H9 (cell line): ENCODE measurements at regions not wholly inside any gene's neighbourhood (a gene's known extent, or its start where the extent isn't known, plus 50 kb on each side); places are given as distances from the start of the nearest gene placed in this dataset.
A peak's percentile ranks its signal among the peaks of the same experiment; 100 is the strongest.

Experiments used
- DNase-seq: peaks from one replicate; pipeline ENCODE4 v3.0.0-alpha.2; 2017
- H2AFZ ChIP-seq: one replicate; pipeline ENCODE4 v1.6.1; 2013; ENCODE audit warnings: mild to moderate bottlenecking, low read length, control low read depth, moderate library complexity
- H2AK5ac ChIP-seq: 2 replicates; pipeline ENCODE4 v1.6.1; 2013; ENCODE audit warnings: low read length, control low read depth, mixed read lengths; ENCODE audit not compliant: insufficient read length
- H2BK120ac ChIP-seq: one replicate; pipeline ENCODE4 v1.6.1; 2013; ENCODE audit warnings: low read depth, mild to moderate bottlenecking, low read length, control low read depth, inconsistent platforms; ENCODE audit not compliant: poor library complexity, severe bottlenecking
- H2BK12ac ChIP-seq: 2 replicates; pipeline ENCODE4 v1.6.1; 2013; ENCODE audit warnings: low read length, control low read depth, mixed read lengths, low read depth; ENCODE audit not compliant: insufficient read length
- H2BK15ac ChIP-seq: 2 replicates; pipeline ENCODE4 v1.6.1; 2013; ENCODE audit warnings: low read depth, low read length, control low read depth
- H2BK20ac ChIP-seq: one replicate; pipeline ENCODE4 v1.6.1; 2013; ENCODE audit warnings: low read depth, mild to moderate bottlenecking, low read length, control low read depth, inconsistent platforms; ENCODE audit not compliant: poor library complexity, severe bottlenecking
- H2BK5ac ChIP-seq: 2 replicates; pipeline ENCODE4 v1.6.1; 2013; ENCODE audit warnings: low read length, control low read depth, mixed read lengths; ENCODE audit not compliant: insufficient read length
- H3K14ac ChIP-seq: 2 replicates; pipeline ENCODE4 v1.6.1; 2013; ENCODE audit warnings: low read length, control low read depth; ENCODE audit not compliant: insufficient read depth
- H3K18ac ChIP-seq: 2 replicates; pipeline ENCODE4 v1.6.1; 2013; ENCODE audit warnings: low read depth, mild to moderate bottlenecking, mixed read lengths, low read length, control low read depth; ENCODE audit not compliant: insufficient read length
- H3K23ac ChIP-seq: 2 replicates; pipeline ENCODE4 v1.6.1; 2013; ENCODE audit warnings: low read length, control low read depth, mixed read lengths, low read depth; ENCODE audit not compliant: insufficient read length
- H3K23me2 ChIP-seq: 2 replicates; pipeline ENCODE4 v1.6.1; 2013; ENCODE audit warnings: low read depth, mild to moderate bottlenecking, mixed read lengths, low read length, control low read depth; ENCODE audit not compliant: insufficient read length, poor library complexity, severe bottlenecking
- H3K27ac ChIP-seq: 2 replicates; pipeline ENCODE4 v1.5.1; 2013; ENCODE audit warnings: low read length, control low read depth, mixed read lengths, low read depth; ENCODE audit not compliant: insufficient read length
- H3K27me3 ChIP-seq: 2 replicates; pipeline ENCODE4 v1.6.1; 2013; ENCODE audit warnings: low read length, control low read depth, inconsistent platforms; ENCODE audit not compliant: insufficient read depth
- H3K4ac ChIP-seq: 2 replicates; pipeline ENCODE4 v1.6.1; 2013; ENCODE audit warnings: low read depth, mild to moderate bottlenecking, control low read depth, inconsistent platforms, low read length, moderate library complexity
- H3K4me1 ChIP-seq: 2 replicates; pipeline ENCODE4 v1.6.1; 2013; ENCODE audit warnings: low read length, control low read depth, inconsistent platforms; ENCODE audit not compliant: insufficient read depth
- H3K4me2 ChIP-seq: 2 replicates; pipeline ENCODE4 v1.6.1; 2013; ENCODE audit warnings: low read length, control low read depth, mixed read lengths; ENCODE audit not compliant: insufficient read length, insufficient read depth
- H3K56ac ChIP-seq: 2 replicates; pipeline ENCODE4 v1.6.1; 2013; ENCODE audit warnings: low read depth, mild to moderate bottlenecking, mixed read lengths, low read length, control low read depth; ENCODE audit not compliant: insufficient read length
- H3K79me1 ChIP-seq: 2 replicates; pipeline ENCODE4 v1.6.1; 2013; ENCODE audit warnings: low read depth, mild to moderate bottlenecking, moderate library complexity, low read length, control low read depth, inconsistent platforms; ENCODE audit not compliant: insufficient read depth, poor library complexity, severe bottlenecking
- H3K79me2 ChIP-seq: 2 replicates; pipeline ENCODE4 v1.6.1; 2013; ENCODE audit warnings: low read length, control low read depth, inconsistent platforms; ENCODE audit not compliant: insufficient read depth
- H3K9ac ChIP-seq: 2 replicates; pipeline ENCODE4 v1.6.1; 2013; ENCODE audit warnings: low read length, control low read depth, mixed read lengths; ENCODE audit not compliant: insufficient read length; ENCODE audit errors: extremely low read depth
- H3K9me3 ChIP-seq: one replicate; pipeline ENCODE4 v1.6.1; 2013; ENCODE audit warnings: low read depth, low read length, inconsistent platforms; ENCODE audit not compliant: control insufficient read depth
- H3T11ph ChIP-seq: one replicate; pipeline ENCODE4 v1.6.1; 2013; ENCODE audit warnings: mild to moderate bottlenecking, low read length, control low read depth, inconsistent platforms
- H4K20me1 ChIP-seq: one replicate; pipeline ENCODE4 v1.6.1; 2013; ENCODE audit not compliant: control insufficient read depth, insufficient read length, insufficient read depth
- H4K5ac ChIP-seq: 2 replicates; pipeline ENCODE4 v1.6.1; 2013; ENCODE audit warnings: low read depth, mild to moderate bottlenecking, mixed read lengths, low read length, control low read depth; ENCODE audit not compliant: insufficient read length
- H4K8ac ChIP-seq: replicated peaks from 2 replicates; pipeline ENCODE4 v1.6.1; 2013; ENCODE audit warnings: low read length, control low read depth, mixed read lengths, low read depth; ENCODE audit not compliant: insufficient read length
- H4K91ac ChIP-seq: 2 replicates; pipeline ENCODE4 v1.6.1; 2013; ENCODE audit warnings: low read depth, mild to moderate bottlenecking, moderate library complexity, mixed read lengths, low read length, control low read depth; ENCODE audit not compliant: insufficient read length
- H3K27ac Mint-ChIP-seq, 3 experiments: 2 replicates in 2 of 3; 3 replicates in 1 of 3; pipeline ENCODE4 v1.8.0; 2020 to 2021; ENCODE audit warnings: mixed read lengths in 3 of 3, mild to moderate bottlenecking in 1 of 3, moderate library complexity in 1 of 3
- H3K27me3 Mint-ChIP-seq: 2 replicates; pipeline ENCODE4 v1.8.0; 2021; ENCODE audit warnings: low read depth, mild to moderate bottlenecking, moderate library complexity, mixed read lengths
- H3K36me3 Mint-ChIP-seq, 3 experiments: 2 replicates in 2 of 3; 3 replicates in 1 of 3; pipeline ENCODE4 v1.8.0; 2020 to 2021; ENCODE audit warnings: low read depth in 3 of 3, mixed read lengths in 3 of 3; ENCODE audit not compliant: insufficient read depth in 1 of 3
- H3K4me1 Mint-ChIP-seq, 2 experiments: 2 replicates each; pipeline ENCODE4 v1.8.0; 2020; ENCODE audit warnings: mixed read lengths in 2 of 2
- H3K4me3 Mint-ChIP-seq, 2 experiments: 2 replicates in 1 of 2; 3 replicates in 1 of 2; pipeline ENCODE4 v1.8.0; 2020 to 2021; ENCODE audit warnings: mild to moderate bottlenecking in 2 of 2, mixed read lengths in 2 of 2, moderate library complexity in 1 of 2
- H3K9me3 Mint-ChIP-seq, 2 experiments: 2 replicates in 1 of 2; 3 replicates in 1 of 2; pipeline ENCODE4 v1.8.0; 2020; ENCODE audit warnings: mild to moderate bottlenecking in 2 of 2, mixed read lengths in 2 of 2, moderate library complexity in 1 of 2
- WGBS: extraction: QIAGEN DNeasy Blood & Tissue Kit; methylation state at CpG from one replicate; pipeline ENCODE4 v1.1.7; 2013; ENCODE audit warnings: missing lambda C conversion rate, low lambda C conversion rate, mixed read lengths; ENCODE audit not compliant: insufficient read length; ENCODE audit errors: extremely low coverage; 5-methylcytosine and 5-hydroxymethylcytosine counted together
- TF ChIP-seq, protein P1 (sequence below): fragments of 200-600 bp; sonication (generic); conservative IDR thresholded peaks from 3 replicates; pipeline ENCODE4 v1.8.0; 2021; ENCODE audit warnings: antibody characterized with exemption, mild to moderate bottlenecking

GRCh38 chr14:37778135-37778943 lies 182.9 kb downstream of the TTC6 start:
- peaks cover 19 to 28% of the 10 kb centered on the region in 2 experiments for H3K9me3 Mint-ChIP-seq
- Histone ChIP-seq H4K20me1 (no peaks in the 10 kb centered on the region), H3K23me2 (no peaks in the 10 kb centered on the region), H4K8ac (no peak overlapping the region), H3K4ac (no peak overlapping the region), H2AK5ac (no peak overlapping the region), H2BK15ac (no peak overlapping the region), H3K18ac (no peak overlapping the region), H3K56ac (no peak overlapping the region), H2BK5ac (no peak overlapping the region), H3K79me2 (no peaks in the 10 kb centered on the region), H3K4me2 (no peak overlapping the region), H3K9ac (no peak overlapping the region), H3K27me3 (no peaks in the 10 kb centered on the region), H4K91ac (no peak overlapping the region), H4K5ac (no peak overlapping the region), H2AFZ (no peak overlapping the region), H3K27ac (no peak overlapping the region), H3K4me1 (no peaks in the 10 kb centered on the region), H3K9me3 (no peaks in the 10 kb centered on the region), H3K79me1 (no peaks in the 10 kb centered on the region), H3K23ac (no peak overlapping the region), H3T11ph (no peak overlapping the region), H2BK12ac (no peak overlapping the region), H2BK120ac (no peak overlapping the region), H2BK20ac (no peak overlapping the region), H3K14ac (no peak overlapping the region)
- H3K27me3 Mint-ChIP-seq, result peaks cover 5% of the 10 kb centered on the region
- H3K4me1 Mint-ChIP-seq, result peaks cover 6 to 9% of the 10 kb centered on the region in 2 experiments
- peaks cover 0 to 6% (median 4%) of the 10 kb centered on the region in 3 experiments; a peak in 2 of 7 replicates for H3K36me3 Mint-ChIP-seq
- TF ChIP-seq, protein P1, sequence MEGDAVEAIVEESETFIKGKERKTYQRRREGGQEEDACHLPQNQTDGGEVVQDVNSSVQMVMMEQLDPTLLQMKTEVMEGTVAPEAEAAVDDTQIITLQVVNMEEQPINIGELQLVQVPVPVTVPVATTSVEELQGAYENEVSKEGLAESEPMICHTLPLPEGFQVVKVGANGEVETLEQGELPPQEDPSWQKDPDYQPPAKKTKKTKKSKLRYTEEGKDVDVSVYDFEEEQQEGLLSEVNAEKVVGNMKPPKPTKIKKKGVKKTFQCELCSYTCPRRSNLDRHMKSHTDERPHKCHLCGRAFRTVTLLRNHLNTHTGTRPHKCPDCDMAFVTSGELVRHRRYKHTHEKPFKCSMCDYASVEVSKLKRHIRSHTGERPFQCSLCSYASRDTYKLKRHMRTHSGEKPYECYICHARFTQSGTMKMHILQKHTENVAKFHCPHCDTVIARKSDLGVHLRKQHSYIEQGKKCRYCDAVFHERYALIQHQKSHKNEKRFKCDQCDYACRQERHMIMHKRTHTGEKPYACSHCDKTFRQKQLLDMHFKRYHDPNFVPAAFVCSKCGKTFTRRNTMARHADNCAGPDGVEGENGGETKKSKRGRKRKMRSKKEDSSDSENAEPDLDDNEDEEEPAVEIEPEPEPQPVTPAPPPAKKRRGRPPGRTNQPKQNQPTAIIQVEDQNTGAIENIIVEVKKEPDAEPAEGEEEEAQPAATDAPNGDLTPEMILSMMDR, result no peak
- DNase-seq, result no peak
- no CpG with 5 or more reads among the region's 5 CpGs for WGBS
- H3K27ac Mint-ChIP-seq, result peak overlapping the region in 1 of 3 experiments; percentile 80; a peak in 2 of 7 replicates
- H3K4me3 Mint-ChIP-seq, result no peak overlapping the region
